Glomerular visceral epithelial cell (primary cell): ENCODE measurements at regions not wholly inside any gene's neighbourhood (a gene's known extent, or its start where the extent isn't known, plus 50 kb on each side); places are given as distances from the start of the nearest gene placed in this dataset.

Source experiments
- DNase-seq: peaks from one replicate; pipeline ENCODE4 v3.0.0-alpha.2; 2016; ENCODE audit errors: extremely low spot score

DNA sequence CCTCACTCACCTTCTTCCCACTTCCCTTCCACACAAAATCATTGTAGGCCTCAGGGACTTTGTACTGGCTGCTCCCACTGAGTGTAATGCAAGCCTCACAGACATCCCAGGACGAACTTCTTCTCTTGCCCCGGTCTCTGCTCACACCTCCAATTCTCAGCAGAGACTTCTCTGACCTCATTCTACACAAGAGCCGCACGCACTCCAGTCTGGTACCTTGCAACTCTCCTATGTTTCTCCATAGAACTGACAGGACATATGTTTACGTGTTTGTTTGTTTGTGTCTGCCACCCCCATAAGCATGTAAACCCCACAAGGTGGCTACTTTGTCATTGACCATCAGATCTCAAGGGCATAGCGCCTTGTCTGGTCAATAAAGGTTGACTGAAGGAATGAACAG is 350.8 kb downstream of the AJAP1 start:
- no peak for DNase-seq

GRCh38 chr1:5002676-5003075 is 348.3 kb downstream of the AJAP1 start:
- DNase-seq: no peak

DNA sequence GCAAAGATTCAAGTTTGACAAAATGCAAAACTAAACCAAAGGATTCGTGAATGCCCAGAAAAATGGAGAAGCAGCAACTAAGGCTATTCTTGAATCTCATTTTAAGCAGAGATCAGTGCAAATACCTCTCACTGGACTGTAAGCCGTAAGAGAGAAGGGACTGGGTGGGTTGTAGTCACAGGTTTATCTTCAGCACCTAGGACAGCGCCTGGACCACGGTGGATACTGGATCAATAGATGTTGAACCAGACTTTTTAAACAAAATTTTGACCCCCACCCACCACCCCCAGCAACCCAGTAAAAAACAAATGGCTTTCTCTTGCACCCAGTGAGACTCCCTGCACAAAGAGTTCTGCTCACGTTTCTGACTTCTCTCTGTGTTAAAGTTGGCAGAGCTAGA is 347.1 kb downstream of the AJAP1 start:
- DNase-seq: no peak

DNA sequence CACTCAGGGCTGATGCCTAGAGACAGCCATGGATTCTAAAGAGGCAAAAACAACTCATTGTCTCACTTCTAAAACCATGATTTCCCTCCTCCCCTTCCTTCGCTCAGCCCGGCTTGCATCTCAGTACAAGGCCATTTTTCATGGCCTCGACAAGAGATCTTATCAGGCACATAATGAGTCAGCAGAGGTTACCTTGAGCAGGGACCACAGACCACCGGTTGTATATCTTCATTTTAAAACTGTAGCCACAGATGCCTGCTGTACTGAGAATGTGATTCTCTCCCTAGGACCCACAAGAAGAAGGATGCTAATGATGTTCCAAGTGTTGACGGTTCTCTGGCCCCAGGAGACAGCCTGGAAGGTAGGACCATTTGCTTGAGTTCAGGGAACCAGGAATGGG is 331.9 kb downstream of the AJAP1 start:
- DNase-seq: no peak

DNA sequence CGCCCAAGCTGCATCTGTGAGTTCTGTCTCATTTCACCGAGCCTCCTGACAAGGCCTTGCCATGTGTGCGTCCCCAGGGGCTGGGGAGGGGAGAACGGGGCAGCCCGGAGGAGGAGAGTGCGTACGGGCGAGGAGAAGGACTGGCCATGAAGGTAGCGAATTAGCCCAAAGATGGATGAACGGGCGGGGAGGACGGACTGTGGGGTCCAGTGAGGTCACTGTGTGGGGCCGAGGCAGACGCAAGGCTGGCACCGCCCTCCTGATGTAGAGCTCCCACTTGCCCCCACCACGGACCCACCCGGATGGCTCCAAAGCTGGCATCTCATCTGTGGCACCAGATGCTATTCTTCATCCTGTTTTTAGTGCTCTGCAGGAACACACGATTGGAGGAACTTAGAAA is 330.4 kb downstream of the AJAP1 start:
- DNase-seq: no peak

GRCh38 chr1:4980211-4980610 is 325.8 kb downstream of the AJAP1 start:
- DNase-seq: no peak

GRCh38 chr1:4978660-4979390 is 324.4 kb downstream of the AJAP1 start:
- no peak for DNase-seq

- no peak for DNase-seq
Observed at GRCh38 chr1:4977701-4978100, 323.3 kb downstream of the AJAP1 start.

- DNase-seq: no peak
Observed at GRCh38 chr1:4976859-4977440, 322.5 kb downstream of the AJAP1 start.

- no peak for DNase-seq
Observed at GRCh38 chr1:4975856-4976255, 321.4 kb downstream of the AJAP1 start.

DNA sequence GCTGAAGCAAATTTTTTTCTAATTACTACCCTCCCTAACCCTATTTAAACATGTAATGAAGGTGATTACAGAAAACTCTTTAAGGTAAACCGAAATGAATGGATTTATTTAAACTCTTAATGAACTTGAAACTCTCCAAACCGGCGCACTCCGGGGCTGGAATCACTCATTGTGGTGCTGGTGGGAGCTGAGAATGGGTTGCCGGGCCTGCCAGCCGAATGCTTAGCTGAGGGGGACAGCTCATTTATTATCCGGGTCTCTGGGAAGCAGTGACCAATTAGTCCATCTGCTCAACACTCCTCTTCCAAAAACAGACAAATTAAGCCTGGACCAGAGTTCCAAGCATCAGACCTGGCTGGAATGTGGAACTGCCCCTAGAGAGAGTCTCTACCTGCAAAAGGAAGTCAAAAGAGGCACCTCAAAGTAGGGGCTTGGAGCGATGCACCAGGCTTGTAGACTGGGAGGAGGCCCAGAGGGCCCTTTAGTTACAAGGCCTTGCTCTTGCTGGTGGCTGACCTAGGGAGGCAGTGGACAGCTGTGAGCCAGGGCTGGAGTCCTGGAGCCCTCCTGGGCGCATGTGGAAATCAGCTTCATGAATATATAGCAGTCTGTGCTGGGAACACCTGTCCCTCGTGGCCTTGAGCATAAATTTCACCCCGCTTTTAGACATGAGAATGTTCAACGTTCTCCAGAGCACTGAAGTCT is 320.7 kb downstream of the AJAP1 start:
- DNase-seq: no peak

- DNase-seq: no peak
Observed at GRCh38 chr1:4973341-4973740, 318.9 kb downstream of the AJAP1 start.

DNA sequence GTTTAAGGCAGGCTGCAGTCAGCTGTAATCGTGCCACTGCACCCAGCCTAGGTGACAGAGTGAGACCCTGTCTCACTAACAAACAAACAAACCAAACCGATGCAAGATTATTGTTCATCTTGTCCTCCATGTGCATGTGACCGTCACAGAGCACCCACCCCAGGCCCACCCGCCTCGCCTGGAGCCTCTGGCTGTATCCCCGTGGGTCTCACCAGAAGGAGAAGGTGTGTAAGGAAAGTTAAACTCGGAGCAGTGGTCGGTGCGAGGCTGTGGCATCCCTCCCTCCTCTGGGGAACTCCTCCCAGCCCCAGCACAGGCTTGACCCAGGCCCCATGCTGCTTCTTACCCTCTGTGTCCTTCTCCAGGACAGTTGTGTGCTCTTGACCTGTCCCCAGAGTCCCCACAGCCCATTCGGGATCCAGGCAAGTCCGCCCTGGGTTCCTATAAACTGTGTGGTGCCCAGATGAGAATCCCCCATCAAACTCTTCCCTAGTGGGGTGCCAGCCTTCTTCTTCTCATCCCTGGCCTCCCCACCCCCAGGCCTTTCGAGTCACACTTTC is 318.4 kb downstream of the AJAP1 start:
- DNase-seq: no peak

DNA sequence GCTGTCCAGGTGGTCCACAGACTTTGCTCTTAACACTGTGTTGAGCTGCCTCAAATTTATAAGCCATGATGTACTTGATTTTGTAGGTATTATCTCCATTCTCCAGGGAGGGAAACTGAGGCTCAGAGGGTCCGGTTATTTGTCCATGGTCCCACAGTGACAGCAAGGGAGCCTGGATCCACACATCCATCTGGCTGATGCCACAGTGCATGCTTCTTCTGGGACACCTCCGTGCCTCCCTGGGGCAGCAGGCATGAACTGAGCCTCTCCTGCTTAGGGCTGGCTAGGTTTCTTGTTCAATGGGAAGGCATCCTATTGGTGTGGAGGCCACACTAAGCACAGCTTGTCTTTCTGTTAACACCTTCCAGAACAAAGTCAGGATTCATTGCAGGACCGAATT is 317.3 kb downstream of the AJAP1 start:
- DNase-seq: no peak

DNA sequence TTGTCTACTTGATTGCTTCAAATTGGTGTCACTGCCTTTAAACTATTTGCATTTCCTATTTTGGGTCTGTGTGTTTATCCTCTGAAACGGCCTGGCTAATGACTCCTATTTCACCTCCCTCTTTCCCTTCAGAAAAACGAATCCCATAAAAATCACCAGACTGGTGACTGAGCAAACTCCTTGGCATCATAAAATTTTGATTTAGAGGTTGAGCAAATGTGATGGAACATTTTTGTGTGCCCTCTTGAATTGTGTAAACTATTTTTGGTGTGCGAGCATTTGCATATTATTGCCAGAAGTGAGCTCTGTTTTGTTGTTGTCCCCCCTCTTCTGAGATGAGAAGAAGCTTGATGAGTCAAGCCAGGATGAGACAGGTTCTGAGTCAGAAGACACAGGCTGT is 316.1 kb downstream of the AJAP1 start:
- DNase-seq: no peak

- DNase-seq: no peak
Observed at GRCh38 chr1:4969556-4970129, 315.2 kb downstream of the AJAP1 start.

GRCh38 chr1:4965346-4966075 is 311.1 kb downstream of the AJAP1 start:
- DNase-seq: no peak

- no peak for DNase-seq
Observed at GRCh38 chr1:4964634-4965345, 310.4 kb downstream of the AJAP1 start.

DNA sequence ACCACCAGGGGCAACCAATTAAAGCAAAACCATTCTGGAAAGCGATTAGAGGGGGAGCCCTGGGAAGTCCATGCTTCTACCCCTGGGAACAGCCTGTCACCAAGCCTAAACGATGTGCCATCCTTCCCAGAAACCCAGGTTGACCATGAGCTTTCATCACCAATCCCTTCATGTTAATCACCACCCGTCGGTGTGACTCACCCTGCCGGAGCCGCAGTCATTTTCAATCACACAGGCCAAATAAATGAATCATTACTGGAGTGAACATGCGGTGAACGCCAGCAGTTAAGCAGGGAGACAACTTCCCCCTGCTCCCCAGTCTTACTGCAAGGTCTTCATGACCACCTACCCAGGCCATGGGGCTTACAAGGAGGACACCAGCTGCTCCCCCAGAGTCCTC is 308.8 kb downstream of the AJAP1 start:
- no peak for DNase-seq

DNA sequence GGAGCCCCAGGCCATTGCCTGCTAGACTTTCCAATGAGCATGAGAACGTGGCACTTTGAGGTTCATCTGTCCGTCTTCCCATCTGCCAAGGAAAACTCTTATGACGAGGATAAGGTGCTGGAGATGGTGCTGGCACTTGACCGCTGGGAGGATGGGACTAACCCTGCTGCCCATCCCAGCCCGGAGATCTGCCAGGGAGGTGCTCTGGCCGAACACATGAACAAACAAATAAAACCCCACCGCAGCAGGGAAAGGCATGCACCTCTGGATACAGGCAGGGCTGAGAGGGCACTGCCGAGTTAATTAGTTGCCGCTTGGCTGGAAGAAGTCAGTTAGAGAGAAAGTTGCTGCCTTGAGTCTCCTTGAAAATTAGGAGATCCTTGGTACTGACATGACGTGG is 308.4 kb downstream of the AJAP1 start:
- no peak for DNase-seq

DNA sequence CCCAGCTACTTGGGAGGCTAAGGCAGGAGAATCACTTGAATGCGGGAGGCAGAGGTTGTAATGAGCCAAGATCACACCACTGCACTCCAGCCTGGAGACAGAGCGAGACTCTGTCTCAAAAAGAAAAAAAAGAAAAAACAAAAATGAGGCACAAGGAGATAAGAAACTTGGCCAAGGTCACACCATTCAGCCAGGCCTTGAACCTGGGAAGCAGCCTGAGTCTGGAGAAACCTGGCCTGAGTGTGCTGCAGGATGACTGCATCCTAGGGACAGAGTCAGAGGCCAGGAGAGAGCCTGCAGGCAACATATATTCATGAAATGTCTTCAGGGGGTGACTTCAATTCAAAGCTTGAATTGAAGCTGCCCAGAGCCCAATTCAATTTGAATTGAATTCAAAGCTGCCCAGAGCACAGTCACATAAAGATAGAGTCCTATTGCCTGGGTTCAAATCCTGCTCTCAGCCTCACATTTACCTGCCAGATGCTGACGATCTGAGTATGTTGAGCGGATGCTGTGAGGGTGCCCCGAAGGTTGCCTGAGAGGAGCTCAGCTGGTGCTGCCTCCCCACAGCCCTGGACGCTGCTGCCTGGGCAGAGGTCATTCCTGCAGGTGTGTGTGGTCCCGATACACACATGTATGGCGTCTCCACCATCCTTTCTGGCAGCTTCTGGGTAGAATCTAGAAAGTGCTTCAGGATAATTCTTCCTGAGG is 307.7 kb downstream of the AJAP1 start:
- no peak for DNase-seq
